Tibial nerve (tissue), 3 donors: ENCODE measurements at regions not wholly inside any gene's neighbourhood (a gene's known extent, or its start where the extent isn't known, plus 50 kb on each side); places are given as distances from the start of the nearest gene placed in this dataset.

ENCODE experiments used
- POLR2A ChIP-seq, 2 donors: fragments of 450-650 bp; IDR thresholded peaks; one replicate each; pipeline ENCODE4 v1.6.1; 2017; ENCODE audit warnings: antibody characterized with exemption in 2 of 2, mild to moderate bottlenecking in 2 of 2, moderate library complexity in 2 of 2
- TF ChIP-seq, protein P1 (sequence below), 5 experiments: fragments of 200-600 bp in 3 of 5; fragments of 450-650 bp in 2 of 5; sonication (generic) in 3 of 5; IDR thresholded peaks; one replicate each; pipeline ENCODE4 v1.5.1; 2016 to 2019; ENCODE audit warnings: antibody characterized with exemption in 5 of 5, mild to moderate bottlenecking in 3 of 5, moderate library complexity in 2 of 5

DNA sequence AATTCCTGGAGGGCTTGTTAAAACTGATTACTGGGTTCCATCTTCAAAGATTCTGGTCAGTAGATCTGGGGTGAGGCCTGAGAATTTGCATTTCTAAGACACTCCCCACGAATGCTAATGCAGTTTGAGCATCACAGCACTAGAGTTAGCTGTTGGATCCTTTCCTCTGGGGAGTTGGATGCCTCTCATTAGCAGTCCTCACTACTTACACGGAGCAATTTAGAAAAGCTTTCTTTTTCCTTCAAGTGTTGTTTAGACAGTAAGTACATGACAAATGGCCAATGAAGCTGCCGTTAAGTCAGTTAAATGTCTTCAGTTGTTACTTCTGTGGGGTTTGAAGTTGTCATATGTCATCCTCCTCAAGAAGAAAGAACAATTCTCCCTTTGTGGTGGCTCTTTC lies 74.9 kb upstream of the HMHB1 start:
- TF ChIP-seq, protein P1, sequence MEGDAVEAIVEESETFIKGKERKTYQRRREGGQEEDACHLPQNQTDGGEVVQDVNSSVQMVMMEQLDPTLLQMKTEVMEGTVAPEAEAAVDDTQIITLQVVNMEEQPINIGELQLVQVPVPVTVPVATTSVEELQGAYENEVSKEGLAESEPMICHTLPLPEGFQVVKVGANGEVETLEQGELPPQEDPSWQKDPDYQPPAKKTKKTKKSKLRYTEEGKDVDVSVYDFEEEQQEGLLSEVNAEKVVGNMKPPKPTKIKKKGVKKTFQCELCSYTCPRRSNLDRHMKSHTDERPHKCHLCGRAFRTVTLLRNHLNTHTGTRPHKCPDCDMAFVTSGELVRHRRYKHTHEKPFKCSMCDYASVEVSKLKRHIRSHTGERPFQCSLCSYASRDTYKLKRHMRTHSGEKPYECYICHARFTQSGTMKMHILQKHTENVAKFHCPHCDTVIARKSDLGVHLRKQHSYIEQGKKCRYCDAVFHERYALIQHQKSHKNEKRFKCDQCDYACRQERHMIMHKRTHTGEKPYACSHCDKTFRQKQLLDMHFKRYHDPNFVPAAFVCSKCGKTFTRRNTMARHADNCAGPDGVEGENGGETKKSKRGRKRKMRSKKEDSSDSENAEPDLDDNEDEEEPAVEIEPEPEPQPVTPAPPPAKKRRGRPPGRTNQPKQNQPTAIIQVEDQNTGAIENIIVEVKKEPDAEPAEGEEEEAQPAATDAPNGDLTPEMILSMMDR (IDR thresholded peaks at IDR 0.05): no peak
- TF ChIP-seq POLR2A (IDR thresholded peaks at IDR 0.05): no peak
